Epithelial cell of esophagus (primary cell): ENCODE measurements at regions not wholly inside any gene's neighbourhood (a gene's known extent, or its start where the extent isn't known, plus 50 kb on each side); places are given as distances from the start of the nearest gene placed in this dataset.

Experiments
- DNase-seq: peaks from one replicate; pipeline ENCODE4 v3.0.0; 2010; ENCODE audit warnings: low read depth
- H3K4me3 ChIP-seq: 2 replicates; pipeline ENCODE4 v1.5.1; 2011; ENCODE audit warnings: mild to moderate bottlenecking, low read length, control low read depth
- CTCF ChIP-seq: IDR thresholded peaks from 2 replicates; pipeline ENCODE4 v1.5.1; 2011; ENCODE audit warnings: low read depth, mild to moderate bottlenecking, low read length, control low read depth, inconsistent platforms; ENCODE audit not compliant: insufficient read depth; ENCODE audit errors: missing control alignments

DNA sequence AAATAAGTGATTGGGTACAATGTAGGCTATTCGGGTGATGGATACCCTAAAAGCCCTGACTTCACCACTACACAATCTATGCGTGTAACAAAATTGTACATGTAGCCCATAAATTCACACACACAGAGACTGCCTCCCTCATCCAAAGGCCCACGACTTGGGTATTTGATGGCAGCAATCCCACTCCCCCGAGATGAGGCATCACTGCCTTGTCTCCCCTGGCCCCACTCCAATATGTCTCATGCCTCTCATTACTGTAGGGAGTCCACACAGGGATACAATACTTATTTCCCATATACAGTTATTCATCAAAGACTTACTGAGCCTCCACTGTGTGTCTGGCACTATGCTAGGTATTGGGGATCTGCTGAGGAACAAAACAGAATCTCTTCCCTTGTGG is 192.6 kb downstream of the CBLN1 start:
- no peak for DNase-seq
- TF ChIP-seq CTCF = no peak
- no peak overlapping the region for H3K4me3 ChIP-seq

- no peak overlapping the region for H3K4me3 ChIP-seq
- no peak for DNase-seq
- no peak for TF ChIP-seq CTCF
These were observed 196.0 kb downstream of the CBLN1 start for GRCh38 chr16:49085686-49086085.

DNA sequence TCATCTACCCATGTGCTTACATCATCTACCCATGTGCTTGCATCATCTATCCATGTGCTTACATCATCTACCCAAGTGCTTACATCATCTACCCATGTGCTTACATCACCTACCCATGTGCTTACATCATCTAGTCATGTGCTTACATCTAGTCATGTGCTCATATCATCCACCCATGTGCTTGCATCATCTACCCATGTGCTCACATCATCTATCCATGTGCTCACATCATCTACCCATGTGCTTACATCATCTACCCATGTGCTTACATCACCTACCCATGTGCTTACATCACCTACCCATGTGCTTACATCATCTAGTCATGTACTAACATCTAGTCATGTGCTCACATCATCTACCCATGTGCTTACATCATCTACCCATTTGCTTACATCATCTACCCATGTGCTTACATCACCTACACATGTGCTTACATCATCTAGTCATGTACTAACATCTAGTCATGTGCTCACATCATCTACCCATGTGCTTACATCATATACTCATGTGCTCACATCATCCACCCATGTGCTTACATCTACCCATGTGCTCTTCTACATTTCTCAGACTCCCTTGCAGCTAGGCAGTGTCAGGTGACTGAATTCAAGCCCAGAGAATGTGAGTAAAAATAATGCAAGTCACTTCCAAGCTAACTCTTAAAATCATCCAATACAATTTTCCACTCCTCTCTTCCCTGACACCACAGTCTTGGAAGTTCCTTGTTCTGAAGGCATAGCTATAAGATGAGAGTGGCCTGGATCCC is 196.8 kb downstream of the CBLN1 start:
- H3K4me3 ChIP-seq = no peak overlapping the region
- DNase-seq = no peak
- TF ChIP-seq CTCF = no peak

- H3K4me3 ChIP-seq = no peak overlapping the region
- peak; percentile 73 for DNase-seq
- TF ChIP-seq CTCF = no peak
These were observed 200.1 kb downstream of the CBLN1 start for GRCh38 chr16:49081554-49081953.

- DNase-seq = no peak
- no peak overlapping the region for H3K4me3 ChIP-seq
- TF ChIP-seq CTCF = no peak
These were observed 200.6 kb downstream of the CBLN1 start for GRCh38 chr16:49081086-49081485.

GRCh38 chr16:49078571-49078970 is 203.1 kb downstream of the CBLN1 start:
- DNase-seq = no peak
- no peak for TF ChIP-seq CTCF
- H3K4me3 ChIP-seq = no peak overlapping the region

- no peak for TF ChIP-seq CTCF
- H3K4me3 ChIP-seq = no peak overlapping the region
These were observed 203.5 kb downstream of the CBLN1 start for GRCh38 chr16:49078104-49078503.

More at GRCh38 chr16:49078104-49078503, 203.5 kb downstream of the CBLN1 start:
- DNase-seq = no peak
